ENCODE measurements at regions not wholly inside any gene's neighbourhood (a gene's known extent, or its start where the extent isn't known, plus 50 kb on each side); places are given as distances from the start of the nearest gene placed in this dataset.
A peak's percentile ranks its signal among the peaks of the same experiment; 100 is the strongest.

GRCh38 chr7:27459731-27460053, 203.0 kb downstream of the HIBADH start:
- TF ChIP-seq CTCF (IDR thresholded peaks at IDR 0.05; ENCODE audit: low read depth, low read length): no peak
- Histone ChIP-seq H3K27me3 (peaks cover 8% of the 10 kb centered on the region), H3K9me3 (ENCODE audit: low read depth) (no peaks in the 10 kb centered on the region), H3K4me3 (no peak overlapping the region), H3K36me3 (no peaks in the 10 kb centered on the region), H3K27ac (no peak overlapping the region), H3K4me1 (ENCODE audit: low read depth) (peaks cover 4% of the 10 kb centered on the region)
- DNase-seq (ENCODE audit: low read depth in 1 of 2, low spot score in 1 of 2): peak in 1 of 2 donors; percentile 52

GRCh38 chr7:27462575-27463270, 200.0 kb downstream of the HIBADH start:
- Histone ChIP-seq H3K36me3 (no peaks in the 10 kb centered on the region), H3K9me3 (ENCODE audit: low read depth) (no peaks in the 10 kb centered on the region), H3K27ac (no peak overlapping the region), H3K4me1 (ENCODE audit: low read depth) (no peaks in the 10 kb centered on the region), H3K27me3 (peaks cover 14% of the 10 kb centered on the region), H3K4me3 (no peak overlapping the region)
- DNase-seq (ENCODE audit: low read depth in 1 of 2, low spot score in 1 of 2): peak in 1 of 2 donors; percentile 82
- no peak for TF ChIP-seq CTCF (IDR thresholded peaks at IDR 0.05; ENCODE audit: low read depth, low read length)

- Histone ChIP-seq H3K27ac (no peak overlapping the region), H3K36me3 (no peaks in the 10 kb centered on the region), H3K4me1 (ENCODE audit: low read depth) (no peaks in the 10 kb centered on the region), H3K4me3 (no peak overlapping the region), H3K27me3 (peaks cover 14% of the 10 kb centered on the region), H3K9me3 (ENCODE audit: low read depth) (no peaks in the 10 kb centered on the region)
- no peak for TF ChIP-seq CTCF (IDR thresholded peaks at IDR 0.05; ENCODE audit: low read depth, low read length)
- DNase-seq (ENCODE audit: low read depth in 1 of 2, low spot score in 1 of 2): no peak
These were observed 197.7 kb downstream of the HIBADH start for GRCh38 chr7:27464970-27465369.

- TF ChIP-seq CTCF (IDR thresholded peaks at IDR 0.05; ENCODE audit: low read depth, low read length): no peak
- H3K9me3 ChIP-seq (ENCODE audit: low read depth): no peaks in the 10 kb centered on the region
- H3K36me3 ChIP-seq: no peaks in the 10 kb centered on the region
- no peaks in the 10 kb centered on the region for H3K4me1 ChIP-seq (ENCODE audit: low read depth)
- no peak overlapping the region for H3K4me3 ChIP-seq
- H3K27me3 ChIP-seq: peaks cover 14% of the 10 kb centered on the region
- no peak overlapping the region for H3K27ac ChIP-seq
- no peak for DNase-seq (ENCODE audit: low read depth in 1 of 2, low spot score in 1 of 2)
These were observed 196.0 kb downstream of the HIBADH start for GRCh38 chr7:27466703-27467102.

GRCh38 chr7:27472043-27472442, 190.6 kb downstream of the HIBADH start:
- Histone ChIP-seq H3K27me3 (no peaks in the 10 kb centered on the region), H3K4me3 (no peak overlapping the region), H3K9me3 (ENCODE audit: low read depth) (no peaks in the 10 kb centered on the region), H3K36me3 (no peaks in the 10 kb centered on the region), H3K27ac (no peak overlapping the region), H3K4me1 (ENCODE audit: low read depth) (no peaks in the 10 kb centered on the region)
- TF ChIP-seq CTCF (IDR thresholded peaks at IDR 0.05; ENCODE audit: low read depth, low read length): no peak
- no peak for DNase-seq (ENCODE audit: low read depth in 1 of 2, low spot score in 1 of 2)
